Endothelial cell of umbilical vein (primary cell): ENCODE measurements at regions not wholly inside any gene's neighbourhood (a gene's known extent, or its start where the extent isn't known, plus 50 kb on each side); places are given as distances from the start of the nearest gene placed in this dataset.
A peak's percentile ranks its signal among the peaks of the same experiment; 100 is the strongest.

Source experiments
- BruUV-seq: library from RNA; stranded (reverse); fragments of 400-500 nt; replicated peaks from 2 replicates; lab custom pipeline; 2021; lab: Mats Ljungman, UMichigan
- CTCF ChIA-PET: fragments of 300-600, 350-600 bp; sonication (Branson Sonifier 250); formaldehyde crosslinking; loops from one replicate; lab custom pipeline; 2021; ENCODE audit warnings: antibody characterized with exemption, inconsistent platforms; lab: Charles Lee
- POLR2A ChIA-PET: fragments of 300-600, 350-600 bp; sonication (Branson Sonifier 250); formaldehyde crosslinking; loops from one replicate; lab custom pipeline; 2021; ENCODE audit warnings: antibody characterized with exemption, inconsistent platforms; lab: Charles Lee
- DNase-seq: peaks from one replicate; pipeline ENCODE4 v3.0.0-alpha.2; 2011; ENCODE audit warnings: low read depth, low spot score
- FAIRE-seq: peaks from 2 replicates; lab custom pipeline; 2011; peaks lifted over from hg19 to GRCh38; lab: Jason Lieb, UNC
- H2AFZ ChIP-seq: 2 replicates; pipeline ENCODE4 v1.6.0; 2012; ENCODE audit warnings: low read depth, low read length, control low read depth, inconsistent platforms
- H3K27ac ChIP-seq: 2 replicates; pipeline ENCODE4 v1.5.1; 2011; ENCODE audit warnings: low read depth, mild to moderate bottlenecking, control low read depth, low read length, moderate library complexity; ENCODE audit not compliant: insufficient read depth
- H3K27me3 ChIP-seq, 2 experiments: 2 replicates each; pipeline versions ENCODE4 v1.6.0 to v1.6.1; 2011; ENCODE audit warnings: low read length in 2 of 2, mixed read lengths in 1 of 2; ENCODE audit not compliant: control insufficient read depth in 2 of 2, insufficient read depth in 2 of 2
- H3K36me3 ChIP-seq, 2 experiments: 2 replicates in 1 of 2; 3 replicates in 1 of 2; pipeline ENCODE4 v1.5.1; 2011; ENCODE audit warnings: low read length in 2 of 2, mild to moderate bottlenecking in 1 of 2, moderate library complexity in 1 of 2; ENCODE audit not compliant: control insufficient read depth in 2 of 2, insufficient read depth in 2 of 2; ENCODE audit errors: extremely low read depth in 1 of 2
- H3K4me1 ChIP-seq: 3 replicates; pipeline ENCODE4 v1.5.1; 2011; ENCODE audit warnings: mild to moderate bottlenecking, low read length; ENCODE audit not compliant: control insufficient read depth, insufficient read depth; ENCODE audit errors: extremely low read depth
- H3K4me2 ChIP-seq: 2 replicates; pipeline ENCODE4 v1.6.1; 2011; ENCODE audit warnings: low read length, control low read depth, mixed read lengths; ENCODE audit not compliant: insufficient read depth
- H3K4me3 ChIP-seq, 3 experiments: fragments of 200-600 bp in 1 of 3; sonication (generic), shearing (Covaris generic) in 1 of 3; replicated peaks in 1 of 3; 2 replicates each; pipeline ENCODE4 v1.5.1; 2011 to 2016; ENCODE audit warnings: control low read depth in 3 of 3, low read length in 3 of 3, mild to moderate bottlenecking in 2 of 3, inconsistent platforms in 1 of 3, low read depth in 1 of 3, moderate library complexity in 1 of 3; ENCODE audit not compliant: insufficient read depth in 1 of 3
- H3K79me2 ChIP-seq: 2 replicates; pipeline ENCODE4 v1.6.0; 2012; ENCODE audit warnings: low read length, inconsistent platforms; ENCODE audit not compliant: control insufficient read depth, insufficient read depth
- H3K9ac ChIP-seq: replicated peaks from 2 replicates; pipeline ENCODE3; 2011; ENCODE audit warnings: low read length, control low read depth; ENCODE audit not compliant: insufficient read depth; ENCODE audit errors: extremely low read depth
- H3K9me1 ChIP-seq: replicated peaks from 3 replicates; pipeline ENCODE4 v1.6.0; 2011; ENCODE audit warnings: mild to moderate bottlenecking, low read length; ENCODE audit not compliant: control insufficient read depth, insufficient read depth; ENCODE audit errors: extremely low read depth
- H3K9me3 ChIP-seq: replicated peaks from 2 replicates; pipeline ENCODE4 v1.5.1; 2012; ENCODE audit warnings: low read length, inconsistent platforms; ENCODE audit not compliant: control insufficient read depth, insufficient read depth
- H4K20me1 ChIP-seq: replicated peaks from 2 replicates; pipeline ENCODE3; 2011; ENCODE audit warnings: mild to moderate bottlenecking, low read length; ENCODE audit not compliant: control insufficient read depth, insufficient read depth; ENCODE audit errors: extremely low read depth
- CTCF ChIP-seq, 2 donors: IDR thresholded peaks; 1 replicate in 1 of 2; 2 replicates in 1 of 2; pipeline ENCODE4 v1.5.1; 2011; ENCODE audit warnings: low read length in 2 of 2, mild to moderate bottlenecking in 2 of 2, moderate library complexity in 2 of 2, control low read depth in 1 of 2, inconsistent platforms in 1 of 2, low read depth in 1 of 2; ENCODE audit not compliant: insufficient read depth in 1 of 2; ENCODE audit errors: extremely low read depth in 1 of 2
- EZH2 ChIP-seq: IDR thresholded peaks from 2 replicates; pipeline ENCODE4 v1.6.1; 2012; ENCODE audit warnings: borderline replicate concordance, low read depth, mild to moderate bottlenecking, moderate library complexity, low read length, inconsistent platforms; ENCODE audit not compliant: severe bottlenecking
- FOS ChIP-seq: IDR thresholded peaks from 2 replicates; pipeline ENCODE4 v1.6.1; 2011; ENCODE audit warnings: mild to moderate bottlenecking, low read length, moderate library complexity, borderline replicate concordance; ENCODE audit not compliant: insufficient read depth
- GATA2 ChIP-seq: IDR thresholded peaks from 2 replicates; pipeline ENCODE4 v1.7.0; 2011; ENCODE audit warnings: low read depth, mild to moderate bottlenecking, moderate library complexity, mixed read lengths, low read length; ENCODE audit not compliant: insufficient read length, insufficient read depth
- JUN ChIP-seq: IDR thresholded peaks from 2 replicates; pipeline ENCODE4 v1.6.1; 2011; ENCODE audit warnings: borderline replicate concordance, low read depth; ENCODE audit not compliant: insufficient read length, insufficient read depth
- MYC ChIP-seq: IDR thresholded peaks from one replicate; pipeline ENCODE4 v1.6.1; 2011; ENCODE audit warnings: mild to moderate bottlenecking, low read depth, low read length
- POLR2A ChIP-seq: IDR thresholded peaks from 2 replicates; pipeline ENCODE4 v1.6.1; 2012; ENCODE audit warnings: low read depth, mild to moderate bottlenecking, control low read depth, low read length
- POLR2AphosphoS5 ChIP-seq: IDR thresholded peaks from 2 replicates; pipeline ENCODE4 v1.6.1; 2012; ENCODE audit warnings: low read depth, mild to moderate bottlenecking, control low read depth, low read length, moderate library complexity; ENCODE audit not compliant: insufficient read depth
- dilution Hi-C: fragments of 300-500 bp; cut with MboI; formaldehyde crosslinking; loops from one replicate; pipeline ENCODE4 v1.15.0; 2019; ENCODE audit warnings: low sequenced_read_pairs; ENCODE audit not compliant: extremely low pct_ligation_motif_present
- intact Hi-C: fragments of 100-400 bp; cut with micrococcal nuclease; formaldehyde crosslinking; loops from one replicate; pipeline ENCODE4 v1.10.0; 2022
- TF ChIP-seq, protein P1 (sequence below): IDR thresholded peaks from 2 replicates; pipeline ENCODE4 v1.6.1; 2011; ENCODE audit not compliant: insufficient read depth, insufficient read length

DNA sequence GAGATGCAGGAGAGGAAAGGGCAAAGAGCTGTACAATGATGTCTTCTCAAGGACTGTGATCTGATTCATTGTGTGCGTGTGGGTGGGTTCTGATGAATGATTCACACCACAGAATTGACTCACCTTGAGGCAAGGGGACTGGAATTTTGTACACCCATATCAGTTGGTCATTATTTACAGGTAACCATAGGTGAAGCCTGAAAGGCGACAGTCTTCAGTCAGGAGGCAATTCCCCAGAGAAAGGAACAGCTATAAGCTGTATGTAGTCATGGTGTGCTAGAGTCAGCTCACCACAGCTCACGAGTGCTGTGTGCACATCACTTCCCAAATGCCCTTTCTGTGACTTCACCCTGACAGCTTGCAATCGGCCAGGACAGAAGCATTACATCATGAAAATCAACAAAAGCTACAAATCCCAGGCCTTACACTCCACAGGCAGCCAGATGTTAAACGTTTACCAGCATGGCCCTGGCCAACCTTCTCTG is 87.6 kb upstream of the RPS23 start:
- no peaks in the 10 kb centered on the region for H3K36me3 ChIP-seq
- H3K9me1 ChIP-seq = no peaks in the 10 kb centered on the region
- no peak overlapping the region for H3K27ac ChIP-seq
- no peak for DNase-seq
- no peaks in the 10 kb centered on the region for H3K79me2 ChIP-seq
- no peak overlapping the region for H2AFZ ChIP-seq
- intact Hi-C loops = loop anchor here (1.0 kb wide), 1 partner anchor 41 kb away; no protein-coding TSS in a partner anchor
- BruUV-seq = no TSS peak
- H3K9ac ChIP-seq = no peak overlapping the region
- no peak overlapping the region for H3K4me3 ChIP-seq
- POLR2A ChIA-PET = no interaction called here
- H3K4me2 ChIP-seq = no peak overlapping the region
- H4K20me1 ChIP-seq = no peaks in the 10 kb centered on the region
- dilution Hi-C loops = no loop called here
- TF ChIP-seq GATA2 (no peak), POLR2A (no peak), JUN (no peak), CTCF (IDR thresholded peaks at IDR 0.05; ENCODE audit: extremely low read depth in 1 of 2, insufficient read depth in 1 of 2, low read depth in 1 of 2, low read length in 2 of 2) (no peak)
- TF ChIP-seq, protein P1, sequence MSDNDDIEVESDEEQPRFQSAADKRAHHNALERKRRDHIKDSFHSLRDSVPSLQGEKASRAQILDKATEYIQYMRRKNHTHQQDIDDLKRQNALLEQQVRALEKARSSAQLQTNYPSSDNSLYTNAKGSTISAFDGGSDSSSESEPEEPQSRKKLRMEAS = no peak
- no peaks in the 10 kb centered on the region for H3K9me3 ChIP-seq
- CTCF ChIA-PET = interaction anchor here (0.6 to 2.6 kb wide), 13 partner anchors 13 to 1199 kb away, joined by 3 to 77 read pairs (median 11); no protein-coding TSS in a partner anchor
- no peak for FAIRE-seq
- H3K27me3 ChIP-seq = no peaks in the 10 kb centered on the region
- peaks cover 9% of the 10 kb centered on the region for H3K4me1 ChIP-seq

GRCh38 chr5:82365026-82365425 is 86.9 kb upstream of the RPS23 start:
- ChIA-PET POLR2A (no interaction called here), CTCF (interaction anchor here (0.8 to 2.6 kb wide), 57 partner anchors 8 to 1344 kb away, joined by 3 to 77 read pairs (median 5); no protein-coding TSS in a partner anchor)
- peak overlapping the region; percentile 58 for H2AFZ ChIP-seq
- no peak overlapping the region for H3K27ac ChIP-seq
- H3K9ac ChIP-seq = no peak overlapping the region
- H3K79me2 ChIP-seq = no peaks in the 10 kb centered on the region
- no peak for FAIRE-seq
- H3K4me3 ChIP-seq = no peak overlapping the region
- no peaks in the 10 kb centered on the region for H4K20me1 ChIP-seq
- H3K36me3 ChIP-seq = no peaks in the 10 kb centered on the region
- intact Hi-C loops (loop anchor here (1.0 kb wide), 1 partner anchor 41 kb away; no protein-coding TSS in a partner anchor), dilution Hi-C loops (no loop called here)
- H3K4me1 ChIP-seq = peaks cover 9% of the 10 kb centered on the region
- TF ChIP-seq POLR2A (no peak), JUN (no peak), GATA2 (no peak), MYC (no peak), CTCF (IDR thresholded peaks at IDR 0.05; ENCODE audit: extremely low read depth in 1 of 2, insufficient read depth in 1 of 2, low read depth in 1 of 2, low read length in 2 of 2) (no peak), FOS (no peak), EZH2 (no peak), POLR2AphosphoS5 (no peak)
- TF ChIP-seq, protein P1 = no peak
- H3K9me3 ChIP-seq = no peaks in the 10 kb centered on the region
- no TSS peak for BruUV-seq
- DNase-seq = no peak
- peak overlapping the region; percentile 6 for H3K4me2 ChIP-seq
- no peaks in the 10 kb centered on the region for H3K27me3 ChIP-seq
- H3K9me1 ChIP-seq = no peaks in the 10 kb centered on the region
